K562 (cell line): ENCODE measurements at regions not wholly inside any gene's neighbourhood (a gene's known extent, or its start where the extent isn't known, plus 50 kb on each side); places are given as distances from the start of the nearest gene placed in this dataset.

ENCODE experiments used
- ATAC-seq: fragments of 200-7000 bp; cut with Tn5 transposase; 3 replicates; pipeline ENCODE4 v1.9.1; 2020; ENCODE audit warnings: moderate library complexity
- BruUV-seq: library from RNA; stranded (reverse); fragments of 400-500 nt; replicated peaks from 2 replicates; lab custom pipeline; 2021; lab: Mats Ljungman, UMichigan
- CTCF ChIA-PET: fragments of 300-600 bp; formaldehyde crosslinking; extraction: SDS; loops from one replicate; lab custom pipeline; 2021; ENCODE audit warnings: low intra/inter-chr PET ratio; lab: Yijun Ruan, JAX
- POLR2A ChIA-PET: fragments of 300-600, 350-650 bp; sonication (Branson Sonifier 250); formaldehyde crosslinking; extraction: SDS; loops from one replicate; lab custom pipeline; 2021; ENCODE audit warnings: antibody characterized with exemption, inconsistent platforms; lab: Yijun Ruan, JAX
- DNase-seq, 4 experiments: peaks; one replicate each; pipeline versions ENCODE4 v3.0.0 to v3.0.0-alpha.2; 2011 to 2018; ENCODE audit warnings: low spot score in 3 of 4, mixed read lengths in 3 of 4; ENCODE audit errors: extremely low read depth in 1 of 4
- FAIRE-seq: peaks from 2 replicates; lab custom pipeline; 2011; peaks lifted over from hg19 to GRCh38; lab: Jason Lieb, UNC
- H2AFZ ChIP-seq: 2 replicates; pipeline ENCODE4 v1.6.0; 2011; ENCODE audit warnings: low read depth, low read length, control low read depth, inconsistent platforms
- H3K27ac ChIP-seq: fragments of 200-600 bp; 3 replicates; pipeline ENCODE4 v1.8.0; 2011; ENCODE audit warnings: low read depth, mild to moderate bottlenecking, control low read depth, inconsistent platforms, low read length, moderate library complexity, mixed read lengths; ENCODE audit errors: extremely low read depth
- H3K27me3 ChIP-seq, 2 experiments: fragments of 300-600 bp in 1 of 2; 2 replicates in 1 of 2; 3 replicates in 1 of 2; pipeline versions ENCODE4 v1.6.0 to v1.8.0; 2011; ENCODE audit warnings: inconsistent platforms in 2 of 2, low read length in 2 of 2, mild to moderate bottlenecking in 1 of 2, mixed read lengths in 1 of 2, moderate library complexity in 1 of 2; ENCODE audit not compliant: control insufficient read depth in 2 of 2, insufficient read depth in 2 of 2
- H3K36me3 ChIP-seq: fragments of 300-600 bp; 3 replicates; pipeline ENCODE4 v1.8.0; 2011; ENCODE audit warnings: mild to moderate bottlenecking, low read length, inconsistent platforms; ENCODE audit not compliant: control insufficient read depth, insufficient read depth
- H3K4me1 ChIP-seq, 2 experiments: fragments of 200-600 bp in 1 of 2; replicated peaks in 1 of 2; 2 replicates in 1 of 2; 3 replicates in 1 of 2; pipeline versions ENCODE4 v1.5.1 to v1.8.0; 2011; ENCODE audit warnings: inconsistent platforms in 2 of 2, low read length in 2 of 2, mild to moderate bottlenecking in 1 of 2, mixed read lengths in 1 of 2, moderate library complexity in 1 of 2; ENCODE audit not compliant: control insufficient read depth in 2 of 2, insufficient read depth in 2 of 2
- H3K4me2 ChIP-seq: 2 replicates; pipeline ENCODE4 v1.6.1; 2011; ENCODE audit warnings: low read length, control low read depth, inconsistent platforms, mixed read lengths; ENCODE audit not compliant: insufficient read depth
- H3K4me3 ChIP-seq: fragments of 200-600 bp; sonication (generic), shearing (Covaris generic); 2 replicates; pipeline ENCODE4 v1.5.1; 2016; ENCODE audit warnings: control low read depth, inconsistent platforms
- H3K79me2 ChIP-seq: fragments of 200-600 bp; 3 replicates; pipeline ENCODE4 v1.8.0; 2011; ENCODE audit warnings: low read length, inconsistent platforms; ENCODE audit not compliant: control insufficient read depth, insufficient read depth
- H3K9ac ChIP-seq, 2 experiments: 2 replicates each; pipeline versions ENCODE4 v1.6.0 to v1.6.1; 2011; ENCODE audit warnings: low read depth in 2 of 2, low read length in 2 of 2, control low read depth in 1 of 2, inconsistent platforms in 1 of 2, mild to moderate bottlenecking in 1 of 2, mixed read lengths in 1 of 2; ENCODE audit not compliant: insufficient read depth in 1 of 2
- H3K9me1 ChIP-seq: one replicate; pipeline ENCODE4 v1.6.0; 2011; ENCODE audit warnings: inconsistent platforms, mild to moderate bottlenecking, low read length, moderate library complexity; ENCODE audit not compliant: control insufficient read depth, insufficient read depth
- H3K9me3 ChIP-seq: replicated peaks from 2 replicates; pipeline ENCODE4 v1.5.1; 2011; ENCODE audit warnings: low read depth, low read length, inconsistent platforms; ENCODE audit not compliant: control insufficient read depth, insufficient read depth
- H4K20me1 ChIP-seq: replicated peaks from 2 replicates; pipeline ENCODE4 v1.6.1; 2011; ENCODE audit warnings: low read length, inconsistent platforms, mixed read lengths; ENCODE audit not compliant: control insufficient read depth, insufficient read depth
- CCAR2 ChIP-seq: fragments of 200-400 bp; formaldehyde crosslinking; IDR thresholded peaks from 2 replicates; pipeline ENCODE4 v1.6.1; 2017; ENCODE audit warnings: mild to moderate bottlenecking, low read depth, low read length
- CREB3L1 ChIP-seq: fragments of 450-650 bp; IDR thresholded peaks from 2 replicates; pipeline ENCODE4 v1.6.1; 2014; ENCODE audit warnings: low read depth, mild to moderate bottlenecking, moderate library complexity, borderline replicate concordance
- ETS2 ChIP-seq: IDR thresholded peaks from 2 replicates; pipeline ENCODE4 v1.6.1; 2016; ENCODE audit warnings: borderline replicate concordance, missing genetic modification characterization, mild to moderate bottlenecking, moderate library complexity, missing compliant biosample characterization; ENCODE audit not compliant: poor library complexity, severe bottlenecking
- JUNB ChIP-seq: fragments of 450-650 bp; formaldehyde crosslinking; conservative IDR thresholded peaks from 2 replicates; pipeline ENCODE4 v1.4.0; 2020; ENCODE audit warnings: mild to moderate bottlenecking
- MYC ChIP-seq, 2 experiments: fragments of 250-450 bp in 1 of 2; sonication (Bioruptor Pico) in 1 of 2; IDR thresholded peaks; 2 replicates each; pipeline versions ENCODE4 v1.5.1 to v1.6.1; 2012 to 2021; ENCODE audit warnings: low read depth in 2 of 2, borderline replicate concordance in 1 of 2, improper control_type of control experiment in 1 of 2, low read length in 1 of 2, mild to moderate bottlenecking in 1 of 2, moderate library complexity in 1 of 2
- NFYB ChIP-seq: IDR thresholded peaks from 2 replicates; pipeline ENCODE4 v1.6.1; 2011; ENCODE audit warnings: mild to moderate bottlenecking, moderate library complexity; ENCODE audit not compliant: insufficient read length; ENCODE audit errors: extremely low read depth
- SAFB ChIP-seq: fragments of 200-400 bp; formaldehyde crosslinking; IDR thresholded peaks from 2 replicates; pipeline ENCODE4 v1.6.1; 2017; ENCODE audit warnings: low read depth, low read length, borderline replicate concordance
- SMAD1 ChIP-seq: fragments of 150-350 bp; IDR thresholded peaks from 2 replicates; pipeline ENCODE4 v1.6.1; 2014; ENCODE audit warnings: low read length, low read depth; ENCODE audit not compliant: partially characterized antibody
- TFE3 ChIP-seq: fragments of 450-650 bp; formaldehyde crosslinking; IDR thresholded peaks from 2 replicates; pipeline ENCODE4 v1.4.0; 2020; ENCODE audit warnings: mild to moderate bottlenecking, mixed read lengths
- WGBS: fragments of 100-300 bp; shearing (Covaris generic); methylation state at CpG from one replicate; pipeline ENCODE4 v1.1.6; 2016; ENCODE audit warnings: low coverage, mixed read lengths; ENCODE audit not compliant: insufficient coverage; ENCODE audit errors: missing lambda C conversion rate; 5-methylcytosine and 5-hydroxymethylcytosine counted together
- in situ Hi-C: fragments of 300-500 bp; cut with MboI; formaldehyde crosslinking; loops from 4 replicates; pipeline ENCODE4 v1.15.0; 2018; ENCODE audit warnings: inconsistent platforms, mixed read lengths
- intact Hi-C: fragments of 100-400 bp; cut with micrococcal nuclease; formaldehyde crosslinking; loops from 2 replicates; pipeline ENCODE4 v1.14.2; 2022

- 2% methylated on average over 5 of the region's 7 CpGs for WGBS
- no peaks in the 10 kb centered on the region for H3K9me1 ChIP-seq
- no peak overlapping the region for H3K4me3 ChIP-seq
- no peak overlapping the region for H2AFZ ChIP-seq
- DNase-seq, result no peak
- no peak overlapping the region for H3K27ac ChIP-seq
- H3K36me3 ChIP-seq, result no peaks in the 10 kb centered on the region
- H3K27me3 ChIP-seq, result no peaks in the 10 kb centered on the region; a peak in 1 of 5 replicates
- intact Hi-C loops (no loop called here), in situ Hi-C loops (no loop called here)
- FAIRE-seq, result no peak
- H3K79me2 ChIP-seq, result no peaks in the 10 kb centered on the region
- CTCF ChIA-PET, result no interaction called here
- H3K9me3 ChIP-seq, result no peaks in the 10 kb centered on the region
- no peak for ATAC-seq
- H4K20me1 ChIP-seq, result no peaks in the 10 kb centered on the region
- POLR2A ChIA-PET, result no interaction called here
- no TSS peak for BruUV-seq
- no peak for TF ChIP-seq SAFB
- TF ChIP-seq MYC (IDR thresholded peaks at IDR 0.05; ENCODE audit: low read depth, low read length), result no peak
- no peak for TF ChIP-seq MYC (CRISPR knock-in tag; IDR thresholded peaks at IDR 0.05; ENCODE audit: borderline replicate concordance, low read depth)
- TF ChIP-seq, all 486 proteins: peak for 0
- H3K4me2 ChIP-seq, result no peak overlapping the region
- H3K4me1 ChIP-seq, result no peaks in the 10 kb centered on the region
- no peak overlapping the region for H3K9ac ChIP-seq
Observed at GRCh38 chr9:120161776-120162175, 418.2 kb downstream of the CDK5RAP2 start.

GRCh38 chr9:120158221-120158620, 421.7 kb downstream of the CDK5RAP2 start:
- H3K4me1 ChIP-seq, result no peaks in the 10 kb centered on the region
- FAIRE-seq, result no peak
- H3K9me1 ChIP-seq, result no peaks in the 10 kb centered on the region
- H2AFZ ChIP-seq, result no peak overlapping the region
- H3K27ac ChIP-seq, result no peak overlapping the region
- H3K27me3 ChIP-seq, result no peaks in the 10 kb centered on the region
- no peaks in the 10 kb centered on the region for H4K20me1 ChIP-seq
- no peaks in the 10 kb centered on the region for H3K79me2 ChIP-seq
- no peaks in the 10 kb centered on the region for H3K9me3 ChIP-seq
- no peak overlapping the region for H3K9ac ChIP-seq
- in situ Hi-C loops (no loop called here), intact Hi-C loops (no loop called here)
- no peak for DNase-seq
- H3K36me3 ChIP-seq, result no peaks in the 10 kb centered on the region
- no peak for ATAC-seq
- no peak overlapping the region for H3K4me2 ChIP-seq
- TF ChIP-seq SMAD1 (no peak), ETS2 (tag) (no peak), CCAR2 (no peak), JUNB (no peak), TFE3 (CRISPR knock-in tag) (no peak), NFYB (no peak), CREB3L1 (no peak)
- 0% methylated on average over 1 of the region's 1 CpG for WGBS
- ChIA-PET CTCF (no interaction called here), POLR2A (no interaction called here)
- H3K4me3 ChIP-seq, result no peak overlapping the region
- BruUV-seq, result no TSS peak
